ENCODE measurements at regions not wholly inside any gene's neighbourhood (a gene's known extent, or its start where the extent isn't known, plus 50 kb on each side); places are given as distances from the start of the nearest gene placed in this dataset.

GRCh38 chr7:66556549-66557213 lies 72.0 kb upstream of the KCTD7 start:
- ATAC-seq (replicated peaks in 1 of 4) (no peak), DNase-seq (no peak)
- Mint-ChIP-seq H3K9me3 (no peaks in the 10 kb centered on the region), H3K36me3 (peaks cover 14% of the 10 kb centered on the region), H3K4me3 (no peak overlapping the region), H3K4me1 (peaks cover 0 to 4% (median 3%) of the 10 kb centered on the region in 3 donors), H3K27ac (no peak overlapping the region), H3K27me3 (no peaks in the 10 kb centered on the region)
- 97% methylated on average over 48 of the region's 54 CpGs for WGBS (ENCODE audit: insufficient coverage)
- ChIA-PET POLR2A (interaction anchor here in 1 of 2 donors (0.6 kb wide), 1 partner anchor 463 kb away, joined by 3 read pairs; no protein-coding TSS in a partner anchor), CTCF (interaction anchor here in 1 of 2 donors (1.0 kb wide), 1 partner anchor 458 kb away, joined by 3 read pairs; no protein-coding TSS in a partner anchor)
- no peaks in the 10 kb centered on the region for H3K9me3 ChIP-seq
- no peaks in the 10 kb centered on the region for H3K27me3 ChIP-seq (replicated peaks in 1 of 2; ENCODE audit: control insufficient read depth in 2 of 2, extremely low read depth in 1 of 2, insufficient read depth in 2 of 2, low read length in 1 of 2)
- H3K4me3 ChIP-seq (ENCODE audit: control insufficient read depth in 1 of 2, extremely low read depth in 1 of 2, low read length in 1 of 2) = no peak overlapping the region
- no peak overlapping the region for H3K27ac ChIP-seq (ENCODE audit: low read length)
- peaks cover 0 to 11% of the 10 kb centered on the region in 2 experiments for H3K4me1 ChIP-seq (ENCODE audit: control insufficient read depth in 1 of 2, extremely low read depth in 1 of 2, insufficient read depth in 2 of 2, low read length in 2 of 2)
- H3K36me3 ChIP-seq (ENCODE audit: control insufficient read depth in 2 of 2, extremely low read depth in 1 of 2, insufficient read depth in 1 of 2, low read length in 1 of 2) = peaks cover 26 to 41% of the 10 kb centered on the region in 2 donors

GRCh38 chr7:66557214-66558200 lies 71.2 kb upstream of the KCTD7 start:
- ChIA-PET POLR2A (interaction anchor here in 1 of 2 donors (0.6 kb wide), 1 partner anchor 74 kb away, joined by 3 read pairs; no protein-coding TSS in a partner anchor), CTCF (interaction anchor here (0.5 to 1.2 kb wide), 9 partner anchors 9 to 597 kb away, joined by 3 to 7 read pairs (median 3); no protein-coding TSS in a partner anchor)
- no peak overlapping the region for H3K27ac ChIP-seq (ENCODE audit: low read length)
- 79% methylated on average over 33 of the region's 40 CpGs for WGBS (ENCODE audit: insufficient coverage)
- Mint-ChIP-seq H3K4me3 (no peak overlapping the region), H3K27me3 (no peaks in the 10 kb centered on the region), H3K4me1 (peaks cover 3 to 4% (median 3%) of the 10 kb centered on the region in 3 donors), H3K27ac (no peak overlapping the region), H3K9me3 (no peaks in the 10 kb centered on the region), H3K36me3 (peaks cover 14% of the 10 kb centered on the region)
- DNase-seq (peak; percentile 23 to 82 (median 63)), ATAC-seq (replicated peaks in 1 of 4) (peak; percentile 82 to 86 (median 84))
- peaks cover 0 to 11% of the 10 kb centered on the region in 2 experiments for H3K4me1 ChIP-seq (ENCODE audit: control insufficient read depth in 1 of 2, extremely low read depth in 1 of 2, insufficient read depth in 2 of 2, low read length in 2 of 2)
- H3K36me3 ChIP-seq (ENCODE audit: control insufficient read depth in 2 of 2, extremely low read depth in 1 of 2, insufficient read depth in 1 of 2, low read length in 1 of 2) = peaks cover 23 to 34% of the 10 kb centered on the region in 2 donors
- no peak overlapping the region for H3K4me3 ChIP-seq (ENCODE audit: control insufficient read depth in 1 of 2, extremely low read depth in 1 of 2, low read length in 1 of 2)
- no peaks in the 10 kb centered on the region for H3K9me3 ChIP-seq
- H3K27me3 ChIP-seq (replicated peaks in 1 of 2; ENCODE audit: control insufficient read depth in 2 of 2, extremely low read depth in 1 of 2, insufficient read depth in 2 of 2, low read length in 1 of 2) = no peaks in the 10 kb centered on the region

DNA sequence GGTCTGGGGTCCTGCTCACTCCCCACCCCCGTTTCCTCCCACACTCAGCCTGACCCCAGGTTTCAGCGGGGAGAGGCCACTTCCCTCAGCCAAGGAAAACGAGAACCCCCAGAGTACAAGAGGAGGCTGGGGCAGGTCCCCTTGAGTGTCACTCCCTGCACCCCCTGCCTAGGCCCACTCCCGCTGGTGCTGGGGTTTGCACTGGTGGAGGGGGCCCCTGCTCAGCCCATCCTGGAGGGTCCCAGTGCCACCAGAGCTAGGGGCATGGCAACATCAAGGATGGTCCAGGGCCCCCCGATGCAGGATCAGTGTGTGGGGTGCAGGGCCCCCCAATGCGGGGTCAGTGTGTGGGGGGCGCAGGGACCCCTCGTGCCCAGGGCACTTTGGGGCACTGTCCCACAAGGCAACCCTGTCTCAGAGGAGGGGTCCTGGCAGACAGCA lies 70.5 kb upstream of the KCTD7 start:
- ChIA-PET CTCF (interaction anchor here (0.5 to 1.2 kb wide), 7 partner anchors 9 to 335 kb away, joined by 3 to 7 read pairs (median 3); no protein-coding TSS in a partner anchor), POLR2A (no interaction called here)
- H3K27ac ChIP-seq (ENCODE audit: low read length) = no peak overlapping the region
- H3K27me3 ChIP-seq (replicated peaks in 1 of 2; ENCODE audit: control insufficient read depth in 2 of 2, extremely low read depth in 1 of 2, insufficient read depth in 2 of 2, low read length in 1 of 2) = no peaks in the 10 kb centered on the region
- peaks cover 0 to 11% of the 10 kb centered on the region in 2 experiments for H3K4me1 ChIP-seq (ENCODE audit: control insufficient read depth in 1 of 2, extremely low read depth in 1 of 2, insufficient read depth in 2 of 2, low read length in 2 of 2)
- no peaks in the 10 kb centered on the region for H3K27me3 Mint-ChIP-seq
- no peak overlapping the region for H3K4me3 Mint-ChIP-seq
- no peaks in the 10 kb centered on the region for H3K9me3 ChIP-seq
- ATAC-seq (replicated peaks in 1 of 4) (peak in 1 of 4 experiments; percentile 10), DNase-seq (no peak)
- H3K4me1 Mint-ChIP-seq = peaks cover 3 to 7% (median 4%) of the 10 kb centered on the region in 3 donors
- H3K27ac Mint-ChIP-seq = no peak overlapping the region
- peaks cover 14% of the 10 kb centered on the region for H3K36me3 Mint-ChIP-seq
- peaks cover 17 to 33% of the 10 kb centered on the region in 2 donors for H3K36me3 ChIP-seq (ENCODE audit: control insufficient read depth in 2 of 2, extremely low read depth in 1 of 2, insufficient read depth in 1 of 2, low read length in 1 of 2)
- H3K4me3 ChIP-seq (ENCODE audit: control insufficient read depth in 1 of 2, extremely low read depth in 1 of 2, low read length in 1 of 2) = no peak overlapping the region
- WGBS (ENCODE audit: insufficient coverage) = 91% methylated on average over 6 of the region's 8 CpGs
- H3K9me3 Mint-ChIP-seq = no peaks in the 10 kb centered on the region

- POLR2A ChIA-PET = no interaction called here
- ATAC-seq (replicated peaks in 1 of 4) = no peak
- CTCF ChIA-PET = interaction anchor here in 1 of 2 donors (0.6 kb wide), 1 partner anchor 493 kb away, joined by 3 read pairs; no protein-coding TSS in a partner anchor
- Histone ChIP-seq H3K4me1 (ENCODE audit: control insufficient read depth in 1 of 2, extremely low read depth in 1 of 2, insufficient read depth in 2 of 2, low read length in 2 of 2) (peaks cover 0 to 11% of the 10 kb centered on the region in 2 experiments), H3K36me3 (ENCODE audit: control insufficient read depth in 2 of 2, extremely low read depth in 1 of 2, insufficient read depth in 1 of 2, low read length in 1 of 2) (peaks cover 17 to 32% of the 10 kb centered on the region in 2 donors), H3K9me3 (no peaks in the 10 kb centered on the region), H3K27me3 (replicated peaks in 1 of 2; ENCODE audit: control insufficient read depth in 2 of 2, extremely low read depth in 1 of 2, insufficient read depth in 2 of 2, low read length in 1 of 2) (no peaks in the 10 kb centered on the region), H3K4me3 (ENCODE audit: control insufficient read depth in 1 of 2, extremely low read depth in 1 of 2, low read length in 1 of 2) (no peak overlapping the region), H3K27ac (ENCODE audit: low read length) (no peak overlapping the region)
- H3K9me3 Mint-ChIP-seq = no peaks in the 10 kb centered on the region
- H3K4me3 Mint-ChIP-seq = no peak overlapping the region
- peaks cover 13% of the 10 kb centered on the region for H3K36me3 Mint-ChIP-seq
- no peak for DNase-seq
- no peaks in the 10 kb centered on the region for H3K27me3 Mint-ChIP-seq
- H3K27ac Mint-ChIP-seq = no peak overlapping the region
- WGBS (ENCODE audit: insufficient coverage) = 71% methylated on average over 8 of the region's 17 CpGs
- peaks cover 3 to 7% (median 4%) of the 10 kb centered on the region in 3 donors for H3K4me1 Mint-ChIP-seq
Observed at GRCh38 chr7:66558660-66559465, 69.8 kb upstream of the KCTD7 start.

DNA sequence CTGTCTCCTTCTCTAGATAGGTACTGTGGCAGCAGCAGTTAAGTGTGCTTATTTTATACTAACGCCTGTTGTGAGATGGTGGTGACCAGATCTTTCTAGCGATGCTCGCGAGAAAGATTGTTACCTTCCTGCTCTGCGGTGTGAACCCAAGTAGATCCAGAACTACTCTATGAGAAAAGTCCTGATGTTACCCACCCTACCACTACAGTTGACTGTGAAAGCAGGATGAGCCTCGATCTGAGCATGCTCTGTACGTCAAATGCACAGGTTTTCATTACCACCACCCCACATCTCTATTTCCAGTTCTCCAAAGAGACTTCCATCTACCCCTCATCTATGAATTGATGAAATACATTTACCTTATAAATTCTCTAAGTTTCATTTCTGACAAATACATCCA lies 64.6 kb upstream of the KCTD7 start:
- Mint-ChIP-seq H3K9me3 (no peaks in the 10 kb centered on the region), H3K27me3 (no peaks in the 10 kb centered on the region), H3K4me3 (no peak overlapping the region), H3K36me3 (peaks cover 11% of the 10 kb centered on the region), H3K4me1 (peaks cover 3 to 13% (median 5%) of the 10 kb centered on the region in 3 donors), H3K27ac (peak overlapping the region in 1 of 2 donors; percentile 20)
- Histone ChIP-seq H3K4me1 (ENCODE audit: control insufficient read depth in 1 of 2, extremely low read depth in 1 of 2, insufficient read depth in 2 of 2, low read length in 2 of 2) (no peaks in the 10 kb centered on the region), H3K36me3 (ENCODE audit: control insufficient read depth in 2 of 2, extremely low read depth in 1 of 2, insufficient read depth in 1 of 2, low read length in 1 of 2) (peaks cover 4 to 17% of the 10 kb centered on the region in 2 donors), H3K27me3 (replicated peaks in 1 of 2; ENCODE audit: control insufficient read depth in 2 of 2, extremely low read depth in 1 of 2, insufficient read depth in 2 of 2, low read length in 1 of 2) (no peaks in the 10 kb centered on the region), H3K4me3 (ENCODE audit: control insufficient read depth in 1 of 2, extremely low read depth in 1 of 2, low read length in 1 of 2) (no peak overlapping the region), H3K27ac (ENCODE audit: low read length) (no peak overlapping the region), H3K9me3 (no peaks in the 10 kb centered on the region)
- CTCF ChIA-PET = no interaction called here
- POLR2A ChIA-PET = no interaction called here
- ATAC-seq (replicated peaks in 1 of 4) = no peak
- DNase-seq = no peak
- WGBS (ENCODE audit: insufficient coverage) = 96% methylated on average over 4 of the region's 7 CpGs
